Hepatocyte (in vitro differentiated cells): ENCODE measurements at regions not wholly inside any gene's neighbourhood (a gene's known extent, or its start where the extent isn't known, plus 50 kb on each side); places are given as distances from the start of the nearest gene placed in this dataset.

Experiments used
- DNase-seq: peaks from one replicate; pipeline ENCODE4 v3.0.0-alpha.2; 2016; ENCODE audit warnings: low spot score
- H2AFZ ChIP-seq: fragments of 200-600 bp; sonication (generic); 2 replicates; pipeline ENCODE4 v1.6.0; 2016; ENCODE audit warnings: antibody characterized with exemption, mild to moderate bottlenecking
- H3K27ac ChIP-seq: fragments of 200-600 bp; sonication (generic); 2 replicates; pipeline ENCODE4 v1.5.1; 2016; ENCODE audit warnings: mild to moderate bottlenecking
- H3K27me3 ChIP-seq: fragments of 200-600 bp; sonication (generic); 2 replicates; pipeline ENCODE4 v1.6.1; 2016
- H3K36me3 ChIP-seq: fragments of 200-600 bp; sonication (generic); replicated peaks from 2 replicates; pipeline ENCODE4 v1.5.1; 2016; ENCODE audit warnings: low read depth; ENCODE audit not compliant: insufficient read depth
- H3K4me1 ChIP-seq: fragments of 200-600 bp; sonication (generic); 2 replicates; pipeline ENCODE4 v1.5.1; 2016; ENCODE audit warnings: mild to moderate bottlenecking, moderate library complexity; ENCODE audit not compliant: insufficient read depth
- H3K4me2 ChIP-seq: fragments of 200-600 bp; sonication (generic); 2 replicates; pipeline ENCODE4 v1.6.0; 2016
- H3K4me3 ChIP-seq: fragments of 200-600 bp; sonication (generic); 2 replicates; pipeline ENCODE4 v1.5.1; 2016; ENCODE audit warnings: mild to moderate bottlenecking
- H3K79me2 ChIP-seq: fragments of 200-600 bp; sonication (generic); 2 replicates; pipeline ENCODE4 v1.6.0; 2017; ENCODE audit warnings: mild to moderate bottlenecking
- H3K9me2 ChIP-seq: fragments of 200-600 bp; sonication (generic); replicated peaks from 2 replicates; pipeline ENCODE4 v1.6.0; 2017; ENCODE audit warnings: mild to moderate bottlenecking; ENCODE audit not compliant: insufficient read depth
- H3K9me3 ChIP-seq: fragments of 200-600 bp; sonication (generic); 2 replicates; pipeline ENCODE4 v1.5.1; 2016; ENCODE audit warnings: low read depth, mild to moderate bottlenecking
- H4K20me1 ChIP-seq: fragments of 200-600 bp; sonication (generic); 2 replicates; pipeline ENCODE4 v1.6.0; 2016; ENCODE audit warnings: mild to moderate bottlenecking; ENCODE audit not compliant: insufficient read depth, poor library complexity, severe bottlenecking
- CTCF ChIP-seq: fragments of 200-600 bp; sonication (generic); IDR thresholded peaks from 2 replicates; pipeline ENCODE4 v1.5.1; 2016; ENCODE audit warnings: antibody characterized with exemption, mild to moderate bottlenecking; ENCODE audit not compliant: poor library complexity
- EZH2 ChIP-seq: fragments of 200-600 bp; sonication (generic); IDR thresholded peaks from 2 replicates; pipeline ENCODE4 v1.6.1; 2016; ENCODE audit warnings: antibody characterized with exemption, mild to moderate bottlenecking, borderline replicate concordance
- EZH2phosphoT487 ChIP-seq: fragments of 200-600 bp; sonication (generic); IDR thresholded peaks from one replicate; pipeline ENCODE4 v1.6.1; 2018; ENCODE audit warnings: antibody characterized with exemption, mild to moderate bottlenecking, low read depth, moderate library complexity; ENCODE audit not compliant: unreplicated experiment, severe bottlenecking
- WGBS: methylation state at CpG from one replicate; pipeline ENCODE4 v1.1.6; 2016; ENCODE audit warnings: low lambda C conversion rate; ENCODE audit errors: missing lambda C conversion rate; 5-methylcytosine and 5-hydroxymethylcytosine counted together

DNA sequence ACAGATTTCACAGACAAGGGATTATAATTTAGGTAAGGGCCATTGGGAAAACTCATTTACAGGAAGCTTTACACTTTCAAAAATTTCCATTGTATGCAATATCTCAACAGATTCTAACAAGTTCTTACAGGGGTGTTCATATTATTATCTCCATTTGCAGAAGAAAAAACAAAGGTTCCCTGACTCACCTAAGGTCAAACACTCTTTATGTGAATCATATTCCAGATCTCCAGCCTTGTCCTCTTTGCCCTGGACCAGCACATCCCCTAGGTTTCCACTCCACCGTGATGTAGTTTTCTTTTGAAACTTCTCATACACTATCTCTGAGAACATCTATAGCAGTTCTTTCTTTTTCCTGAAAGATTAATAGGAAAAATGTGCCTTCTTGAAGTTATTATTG lies 96.4 kb upstream of the HS3ST1 start:
- H3K36me3 ChIP-seq = no peaks in the 10 kb centered on the region
- H3K4me2 ChIP-seq = no peak overlapping the region
- H3K4me3 ChIP-seq = no peak overlapping the region
- no peaks in the 10 kb centered on the region for H3K27me3 ChIP-seq
- H3K79me2 ChIP-seq = no peaks in the 10 kb centered on the region
- H3K4me1 ChIP-seq = peaks cover 4% of the 10 kb centered on the region
- WGBS = 95% methylated on average over 1 of the region's 1 CpG
- DNase-seq = no peak
- H2AFZ ChIP-seq = no peak overlapping the region
- no peaks in the 10 kb centered on the region for H3K9me2 ChIP-seq
- no peaks in the 10 kb centered on the region for H3K9me3 ChIP-seq
- H3K27ac ChIP-seq = no peak overlapping the region
- no peaks in the 10 kb centered on the region for H4K20me1 ChIP-seq
- TF ChIP-seq EZH2 (no peak), EZH2phosphoT487 (no peak), CTCF (no peak)

GRCh38 chr4:11518754-11519153 lies 90.1 kb upstream of the HS3ST1 start:
- H3K4me1 ChIP-seq = no peaks in the 10 kb centered on the region
- no peak for TF ChIP-seq EZH2phosphoT487
- no peak for TF ChIP-seq EZH2
- no peak for TF ChIP-seq CTCF

GRCh38 chr4:11514779-11515419 lies 86.2 kb upstream of the HS3ST1 start:
- H3K27me3 ChIP-seq = no peaks in the 10 kb centered on the region
- H3K4me1 ChIP-seq = peaks cover 3% of the 10 kb centered on the region
- no peaks in the 10 kb centered on the region for H3K36me3 ChIP-seq
- no peak overlapping the region for H3K4me2 ChIP-seq
- DNase-seq = no peak
- no peaks in the 10 kb centered on the region for H3K9me3 ChIP-seq
- 36% methylated on average over 11 of the region's 11 CpGs for WGBS
- H3K9me2 ChIP-seq = no peaks in the 10 kb centered on the region
- TF ChIP-seq CTCF (no peak), EZH2 (no peak), EZH2phosphoT487 (no peak)
- no peak overlapping the region for H3K4me3 ChIP-seq
- no peak overlapping the region for H3K27ac ChIP-seq
- no peak overlapping the region for H2AFZ ChIP-seq
- no peaks in the 10 kb centered on the region for H4K20me1 ChIP-seq
- no peaks in the 10 kb centered on the region for H3K79me2 ChIP-seq

More at GRCh38 chr4:11518754-11519153, 90.1 kb upstream of the HS3ST1 start:
- no peak for DNase-seq
- Histone ChIP-seq H3K9me2 (no peaks in the 10 kb centered on the region), H3K27me3 (no peaks in the 10 kb centered on the region), H4K20me1 (no peaks in the 10 kb centered on the region), H3K4me3 (no peak overlapping the region), H3K79me2 (no peaks in the 10 kb centered on the region), H3K9me3 (no peaks in the 10 kb centered on the region), H3K36me3 (no peaks in the 10 kb centered on the region), H3K4me2 (no peak overlapping the region), H2AFZ (no peak overlapping the region), H3K27ac (no peak overlapping the region)
- WGBS = 72% methylated on average over 1 of the region's 1 CpG
